Osteocyte (in vitro differentiated cells): ENCODE measurements at regions not wholly inside any gene's neighbourhood (a gene's known extent, or its start where the extent isn't known, plus 50 kb on each side); places are given as distances from the start of the nearest gene placed in this dataset.

Experiments used
- DNase-seq: peaks from one replicate; pipeline ENCODE4 v3.0.0; 2021; ENCODE audit warnings: mixed read lengths; ENCODE audit not compliant: unreplicated experiment; ENCODE audit errors: extremely low spot score
- H3K27ac Mint-ChIP-seq: one replicate; pipeline ENCODE4 v1.8.0; 2021; ENCODE audit warnings: mild to moderate bottlenecking, mixed read lengths; ENCODE audit not compliant: unreplicated experiment
- H3K27me3 Mint-ChIP-seq: one replicate; pipeline ENCODE4 v1.8.0; 2021; ENCODE audit warnings: mixed read lengths; ENCODE audit not compliant: unreplicated experiment
- H3K36me3 Mint-ChIP-seq: one replicate; pipeline ENCODE4 v1.8.0; 2021; ENCODE audit warnings: mixed read lengths; ENCODE audit not compliant: unreplicated experiment
- H3K4me1 Mint-ChIP-seq: one replicate; pipeline ENCODE4 v1.8.0; 2021; ENCODE audit warnings: mixed read lengths; ENCODE audit not compliant: unreplicated experiment
- H3K4me3 Mint-ChIP-seq: one replicate; pipeline ENCODE4 v1.8.0; 2021; ENCODE audit warnings: mild to moderate bottlenecking, moderate library complexity, mixed read lengths; ENCODE audit not compliant: unreplicated experiment
- H3K9me3 Mint-ChIP-seq: one replicate; pipeline ENCODE4 v1.8.0; 2021; ENCODE audit warnings: mixed read lengths; ENCODE audit not compliant: unreplicated experiment
- TF ChIP-seq, protein P1 (sequence below): fragments of 200-600 bp; sonication (generic); IDR thresholded peaks from 2 replicates; pipeline ENCODE4 v1.5.0; 2021; ENCODE audit warnings: antibody characterized with exemption, mild to moderate bottlenecking, moderate library complexity

DNA sequence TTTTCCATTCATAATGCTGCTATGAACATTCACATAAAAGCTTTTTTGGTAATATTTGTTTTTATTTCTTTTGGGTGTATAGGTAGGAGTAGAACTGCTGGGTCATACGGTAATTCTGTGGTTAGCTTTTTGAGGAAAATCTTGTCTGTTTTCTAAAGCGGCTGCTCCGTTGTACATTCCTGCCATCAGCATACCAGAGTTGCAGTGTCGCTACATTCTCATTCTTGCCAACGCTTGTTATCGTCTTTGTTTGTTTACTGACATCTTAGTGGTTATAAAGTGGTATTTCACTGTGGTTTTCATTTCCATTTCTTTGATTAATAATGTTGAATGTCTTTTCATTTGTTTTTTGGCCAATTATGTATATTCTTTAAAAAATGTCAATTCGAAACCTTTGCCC, 469.8 kb upstream of the ZP4 start:
- H3K4me3 Mint-ChIP-seq, result no peak overlapping the region
- no peaks in the 10 kb centered on the region for H3K27me3 Mint-ChIP-seq
- no peaks in the 10 kb centered on the region for H3K4me1 Mint-ChIP-seq
- H3K9me3 Mint-ChIP-seq, result no peaks in the 10 kb centered on the region
- no peak overlapping the region for H3K27ac Mint-ChIP-seq
- H3K36me3 Mint-ChIP-seq, result peaks cover under 1% of the 10 kb centered on the region
- TF ChIP-seq, protein P1, sequence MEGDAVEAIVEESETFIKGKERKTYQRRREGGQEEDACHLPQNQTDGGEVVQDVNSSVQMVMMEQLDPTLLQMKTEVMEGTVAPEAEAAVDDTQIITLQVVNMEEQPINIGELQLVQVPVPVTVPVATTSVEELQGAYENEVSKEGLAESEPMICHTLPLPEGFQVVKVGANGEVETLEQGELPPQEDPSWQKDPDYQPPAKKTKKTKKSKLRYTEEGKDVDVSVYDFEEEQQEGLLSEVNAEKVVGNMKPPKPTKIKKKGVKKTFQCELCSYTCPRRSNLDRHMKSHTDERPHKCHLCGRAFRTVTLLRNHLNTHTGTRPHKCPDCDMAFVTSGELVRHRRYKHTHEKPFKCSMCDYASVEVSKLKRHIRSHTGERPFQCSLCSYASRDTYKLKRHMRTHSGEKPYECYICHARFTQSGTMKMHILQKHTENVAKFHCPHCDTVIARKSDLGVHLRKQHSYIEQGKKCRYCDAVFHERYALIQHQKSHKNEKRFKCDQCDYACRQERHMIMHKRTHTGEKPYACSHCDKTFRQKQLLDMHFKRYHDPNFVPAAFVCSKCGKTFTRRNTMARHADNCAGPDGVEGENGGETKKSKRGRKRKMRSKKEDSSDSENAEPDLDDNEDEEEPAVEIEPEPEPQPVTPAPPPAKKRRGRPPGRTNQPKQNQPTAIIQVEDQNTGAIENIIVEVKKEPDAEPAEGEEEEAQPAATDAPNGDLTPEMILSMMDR, result no peak
- no peak for DNase-seq

DNA sequence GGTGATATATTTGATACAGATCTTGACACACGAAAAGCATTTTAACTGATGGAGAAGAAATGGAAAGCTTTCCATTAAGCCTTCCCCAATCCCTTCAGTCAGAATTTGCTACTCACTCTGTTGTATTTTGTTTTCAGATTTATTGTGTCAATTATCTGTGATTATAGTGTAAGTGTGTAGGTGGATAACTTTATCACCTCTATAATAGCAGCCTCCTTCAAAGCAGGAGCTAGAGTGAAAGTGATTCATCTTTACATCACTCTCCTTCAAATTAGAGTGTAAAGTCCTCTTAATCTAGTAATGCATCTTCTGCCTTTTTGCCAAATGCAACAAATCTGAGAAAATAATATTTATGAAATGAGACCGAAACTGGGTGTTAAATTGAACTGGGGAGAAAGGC, 459.7 kb upstream of the ZP4 start:
- TF ChIP-seq, protein P1, result no peak
- H3K27me3 Mint-ChIP-seq, result no peaks in the 10 kb centered on the region
- DNase-seq, result no peak

DNA sequence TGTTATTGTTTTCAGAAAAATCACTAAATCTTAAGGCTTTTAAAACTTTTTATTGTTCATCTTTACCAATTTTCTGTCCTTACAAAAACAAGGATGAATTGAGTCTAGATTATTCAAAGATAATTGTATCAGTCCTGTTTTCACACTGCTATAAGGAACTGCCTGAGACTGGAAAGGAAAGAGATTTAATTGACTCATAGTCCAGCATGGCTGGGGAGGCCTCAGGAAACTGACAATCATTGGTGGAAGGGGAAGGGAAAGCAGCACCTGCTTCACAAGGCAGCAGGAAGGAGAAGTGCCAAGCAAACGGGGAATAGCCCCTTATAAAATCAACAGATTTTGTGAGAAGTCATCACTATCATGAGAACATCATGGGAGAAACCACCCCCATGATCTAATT, 455.6 kb upstream of the ZP4 start:
- Mint-ChIP-seq H3K9me3 (peaks cover 4% of the 10 kb centered on the region), H3K36me3 (no peaks in the 10 kb centered on the region), H3K4me1 (no peaks in the 10 kb centered on the region), H3K4me3 (no peak overlapping the region), H3K27me3 (no peaks in the 10 kb centered on the region), H3K27ac (no peak overlapping the region)
- TF ChIP-seq, protein P1, result no peak
- DNase-seq, result no peak

More for the DNA sequence above, 459.7 kb upstream of the ZP4 start:
- no peak overlapping the region for H3K27ac Mint-ChIP-seq
- no peaks in the 10 kb centered on the region for H3K4me1 Mint-ChIP-seq
- peaks cover 5% of the 10 kb centered on the region for H3K9me3 Mint-ChIP-seq
- H3K36me3 Mint-ChIP-seq, result peaks cover 3% of the 10 kb centered on the region
- H3K4me3 Mint-ChIP-seq, result no peak overlapping the region

DNA sequence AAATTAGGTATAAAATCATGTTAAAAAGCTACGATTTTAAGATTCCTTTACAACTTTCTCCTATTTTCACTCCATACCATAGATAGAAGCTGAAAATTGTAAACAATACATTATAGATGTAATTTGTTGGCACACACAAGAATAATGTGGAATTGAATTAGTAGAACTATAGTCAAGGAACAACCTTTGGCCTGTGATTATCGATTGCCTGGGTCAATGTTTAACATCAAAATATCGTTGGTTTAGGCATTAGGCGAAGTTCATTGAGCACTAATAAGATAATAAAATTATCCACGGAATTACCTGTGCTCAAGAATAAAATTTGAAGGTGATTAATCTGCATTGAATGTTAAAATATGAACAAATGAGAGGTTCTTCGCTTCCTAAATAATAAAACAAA, 455.1 kb upstream of the ZP4 start:
- Mint-ChIP-seq H3K27ac (no peak overlapping the region), H3K4me1 (no peaks in the 10 kb centered on the region), H3K27me3 (no peaks in the 10 kb centered on the region), H3K36me3 (no peaks in the 10 kb centered on the region), H3K9me3 (peaks cover 4% of the 10 kb centered on the region), H3K4me3 (no peak overlapping the region)
- TF ChIP-seq, protein P1, result no peak
- no peak for DNase-seq

DNA sequence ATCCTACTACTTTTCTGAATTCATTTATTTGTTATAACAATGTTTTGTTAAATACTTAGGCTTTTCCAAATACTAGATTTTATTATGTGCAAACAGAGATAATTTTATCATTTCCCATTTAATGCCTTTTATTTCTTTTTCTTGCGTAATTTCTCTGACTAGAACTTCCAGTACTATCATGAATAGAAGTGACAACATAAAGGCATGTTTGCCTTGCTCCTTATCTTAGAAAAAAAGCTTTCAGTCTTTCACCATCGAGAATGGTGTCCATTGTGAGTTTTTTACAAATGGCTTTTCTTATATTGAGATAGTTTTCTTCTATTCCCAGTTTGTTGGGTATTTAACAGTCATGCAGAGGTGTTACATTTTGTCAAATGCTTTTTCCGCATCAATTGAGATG, 453.1 kb upstream of the ZP4 start:
- TF ChIP-seq, protein P1, result no peak
- Mint-ChIP-seq H3K27me3 (no peaks in the 10 kb centered on the region), H3K4me3 (no peak overlapping the region), H3K9me3 (peaks cover 4% of the 10 kb centered on the region), H3K27ac (no peak overlapping the region), H3K4me1 (no peaks in the 10 kb centered on the region), H3K36me3 (no peaks in the 10 kb centered on the region)
- DNase-seq, result no peak
